ENCODE measurements at regions not wholly inside any gene's neighbourhood (a gene's known extent, or its start where the extent isn't known, plus 50 kb on each side); places are given as distances from the start of the nearest gene placed in this dataset.

- TF ChIP-seq POLR2A (IDR thresholded peaks at IDR 0.05) (no peak), CTCF (IDR thresholded peaks at IDR 0.05) (no peak), EP300 (IDR thresholded peaks at IDR 0.05) (no peak)
Measured at GRCh38 chr9:78932849-78933627, 636.1 kb downstream of the PSAT1 start.

All from ovary (tissue), 3 donors.